Loucy (cell line): ENCODE measurements at regions not wholly inside any gene's neighbourhood (a gene's known extent, or its start where the extent isn't known, plus 50 kb on each side); places are given as distances from the start of the nearest gene placed in this dataset.

Experiments used
- H2AFZ ChIP-seq: fragments of 200-600 bp; sonication (generic); 2 replicates; pipeline ENCODE4 v1.6.0; 2016; ENCODE audit warnings: antibody characterized with exemption, mild to moderate bottlenecking, low read length, moderate library complexity
- H3F3A ChIP-seq: fragments of 200-600 bp; 2 replicates; pipeline ENCODE4 v1.6.0; 2016; ENCODE audit warnings: antibody characterized with exemption, low read depth, mild to moderate bottlenecking
- H3K27me3 ChIP-seq: fragments of 200-600 bp; sonication (generic); 2 replicates; pipeline ENCODE4 v1.6.1; 2014; ENCODE audit warnings: low read length, mild to moderate bottlenecking; ENCODE audit not compliant: insufficient read depth, poor library complexity, severe bottlenecking
- H3K36me3 ChIP-seq: fragments of 200-600 bp; sonication (generic); 2 replicates; pipeline ENCODE4 v1.6.1; 2016; ENCODE audit warnings: low read length; ENCODE audit not compliant: insufficient read depth
- H3K4me1 ChIP-seq: fragments of 200-600 bp; sonication (generic); 2 replicates; pipeline ENCODE4 v1.5.1; 2014; ENCODE audit warnings: low read length, mild to moderate bottlenecking; ENCODE audit not compliant: insufficient read depth, poor library complexity, severe bottlenecking
- H3K4me2 ChIP-seq: fragments of 200-600 bp; sonication (generic); 2 replicates; pipeline ENCODE4 v1.6.0; 2014; ENCODE audit warnings: antibody characterized with exemption, low read length, low read depth, mild to moderate bottlenecking; ENCODE audit not compliant: poor library complexity, severe bottlenecking
- H3K4me3 ChIP-seq: fragments of 200-600 bp; sonication (generic); 2 replicates; pipeline ENCODE4 v1.5.1; 2014; ENCODE audit warnings: low read length, mild to moderate bottlenecking, mixed read lengths; ENCODE audit not compliant: poor library complexity, severe bottlenecking
- H3K79me2 ChIP-seq: fragments of 200-600 bp; sonication (generic); 2 replicates; pipeline ENCODE4 v1.6.1; 2014; ENCODE audit warnings: low read length; ENCODE audit not compliant: insufficient read depth
- H3K9ac ChIP-seq: fragments of 200-600 bp; sonication (generic); 2 replicates; pipeline ENCODE4 v1.6.0; 2014; ENCODE audit warnings: mild to moderate bottlenecking, low read depth, low read length, moderate library complexity; ENCODE audit not compliant: poor library complexity, severe bottlenecking
- H3K9me2 ChIP-seq: fragments of 200-600 bp; sonication (generic); replicated peaks from 2 replicates; pipeline ENCODE4 v1.6.1; 2016; ENCODE audit warnings: low read depth, low read length, mixed read lengths
- H3K9me3 ChIP-seq: fragments of 200-600 bp; sonication (generic); 2 replicates; pipeline ENCODE4 v1.6.1; 2014; ENCODE audit warnings: mild to moderate bottlenecking, antibody characterized with exemption, low read length, low read depth; ENCODE audit not compliant: insufficient read depth
- H4K20me1 ChIP-seq: fragments of 200-600 bp; sonication (generic); 2 replicates; pipeline ENCODE4 v1.6.0; 2014; ENCODE audit warnings: antibody characterized with exemption, low read length, mild to moderate bottlenecking; ENCODE audit not compliant: insufficient read depth, poor library complexity, severe bottlenecking
- CTCF ChIP-seq: fragments of 200-600 bp; sonication (generic); conservative IDR thresholded peaks from 2 replicates; pipeline ENCODE4 v1.5.1; 2014; ENCODE audit warnings: mild to moderate bottlenecking, antibody characterized with exemption, low read length
- EZH2phosphoT487 ChIP-seq: fragments of 200-600 bp; IDR thresholded peaks from 2 replicates; pipeline ENCODE4 v1.6.1; 2018; ENCODE audit warnings: antibody characterized with exemption, mild to moderate bottlenecking, moderate library complexity, borderline replicate concordance

- Histone ChIP-seq H3K9me3 (no peaks in the 10 kb centered on the region), H3K4me1 (no peaks in the 10 kb centered on the region), H2AFZ (no peak overlapping the region), H3K9ac (no peak overlapping the region), H3K9me2 (no peaks in the 10 kb centered on the region), H3F3A (no peaks in the 10 kb centered on the region), H3K79me2 (no peaks in the 10 kb centered on the region), H3K4me3 (no peak overlapping the region), H4K20me1 (no peaks in the 10 kb centered on the region), H3K36me3 (no peaks in the 10 kb centered on the region), H3K27me3 (no peaks in the 10 kb centered on the region), H3K4me2 (no peak overlapping the region)
- no peak for TF ChIP-seq EZH2phosphoT487
- TF ChIP-seq CTCF, result no peak
Observed at GRCh38 chr11:27882066-27882697, 181.9 kb upstream of the BDNF start.

GRCh38 chr11:27875831-27876775, 175.8 kb upstream of the BDNF start:
- H3F3A ChIP-seq, result no peaks in the 10 kb centered on the region
- no peak overlapping the region for H2AFZ ChIP-seq
- no peaks in the 10 kb centered on the region for H3K4me1 ChIP-seq
- no peaks in the 10 kb centered on the region for H3K9me2 ChIP-seq
- no peak overlapping the region for H3K9ac ChIP-seq
- no peaks in the 10 kb centered on the region for H3K36me3 ChIP-seq
- no peaks in the 10 kb centered on the region for H3K79me2 ChIP-seq
- H3K4me2 ChIP-seq, result no peak overlapping the region
- no peaks in the 10 kb centered on the region for H3K9me3 ChIP-seq
- TF ChIP-seq EZH2phosphoT487, result no peak
- TF ChIP-seq CTCF, result no peak
- H4K20me1 ChIP-seq, result no peaks in the 10 kb centered on the region
- no peaks in the 10 kb centered on the region for H3K27me3 ChIP-seq
- no peak overlapping the region for H3K4me3 ChIP-seq

- Histone ChIP-seq H3F3A (no peaks in the 10 kb centered on the region), H4K20me1 (no peaks in the 10 kb centered on the region), H3K9me3 (no peaks in the 10 kb centered on the region), H3K79me2 (no peaks in the 10 kb centered on the region), H2AFZ (no peak overlapping the region), H3K27me3 (no peaks in the 10 kb centered on the region), H3K36me3 (no peaks in the 10 kb centered on the region), H3K9ac (no peak overlapping the region), H3K9me2 (no peaks in the 10 kb centered on the region), H3K4me3 (no peak overlapping the region), H3K4me2 (no peak overlapping the region), H3K4me1 (no peaks in the 10 kb centered on the region)
- TF ChIP-seq CTCF (no peak), EZH2phosphoT487 (no peak)
Observed at GRCh38 chr11:27874998-27875830, 175.0 kb upstream of the BDNF start.
